AG09309 (cell line): ENCODE measurements at regions not wholly inside any gene's neighbourhood (a gene's known extent, or its start where the extent isn't known, plus 50 kb on each side); places are given as distances from the start of the nearest gene placed in this dataset.

Experiments
- DNase-seq: peaks from one replicate; pipeline ENCODE4 v3.0.0-alpha.2; 2010; ENCODE audit warnings: low read depth
- H3K4me3 ChIP-seq: 2 replicates; pipeline ENCODE4 v1.5.1; 2011; ENCODE audit warnings: mild to moderate bottlenecking, low read depth, low read length, moderate library complexity; ENCODE audit not compliant: control insufficient read depth
- TF ChIP-seq, protein P1 (sequence below): IDR thresholded peaks from 2 replicates; pipeline ENCODE4 v1.5.1; 2011; ENCODE audit warnings: mild to moderate bottlenecking, low read depth, low read length, inconsistent platforms; ENCODE audit not compliant: insufficient read depth, control insufficient read depth; ENCODE audit errors: missing control alignments

DNA sequence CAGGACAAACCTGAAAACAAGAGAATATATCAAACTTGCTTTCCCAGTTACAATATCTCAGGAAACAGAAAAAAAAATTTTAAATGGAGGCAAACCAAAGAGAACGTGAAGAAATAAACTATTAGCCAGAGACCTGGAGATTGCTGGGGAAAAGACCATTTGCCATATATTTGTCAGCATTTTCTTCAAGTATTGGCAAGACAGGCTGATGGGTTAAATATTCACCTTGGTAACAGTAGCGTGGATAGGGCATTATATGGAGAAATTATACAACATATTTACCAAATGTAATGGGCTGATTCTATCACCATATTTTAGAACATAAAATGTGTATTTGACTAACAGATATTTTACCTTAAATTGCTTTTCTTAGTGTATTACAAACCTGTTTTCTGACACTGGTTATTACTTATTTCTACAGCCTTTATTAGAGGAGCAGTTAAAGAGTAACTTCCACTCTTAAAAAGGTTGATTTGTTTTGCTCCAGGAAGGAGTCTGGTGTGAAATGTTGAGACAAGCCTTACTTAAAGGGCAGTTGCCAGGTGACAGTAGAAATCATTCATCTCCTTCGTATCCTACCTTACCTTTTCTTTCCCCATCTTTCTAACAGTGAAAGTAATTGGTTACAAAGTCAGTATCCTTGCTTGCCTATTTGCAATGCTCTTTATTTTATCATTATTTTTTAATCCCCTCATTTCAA is 575.5 kb downstream of the GBA3 start:
- no peak overlapping the region for H3K4me3 ChIP-seq
- no peak for DNase-seq
- TF ChIP-seq, protein P1, sequence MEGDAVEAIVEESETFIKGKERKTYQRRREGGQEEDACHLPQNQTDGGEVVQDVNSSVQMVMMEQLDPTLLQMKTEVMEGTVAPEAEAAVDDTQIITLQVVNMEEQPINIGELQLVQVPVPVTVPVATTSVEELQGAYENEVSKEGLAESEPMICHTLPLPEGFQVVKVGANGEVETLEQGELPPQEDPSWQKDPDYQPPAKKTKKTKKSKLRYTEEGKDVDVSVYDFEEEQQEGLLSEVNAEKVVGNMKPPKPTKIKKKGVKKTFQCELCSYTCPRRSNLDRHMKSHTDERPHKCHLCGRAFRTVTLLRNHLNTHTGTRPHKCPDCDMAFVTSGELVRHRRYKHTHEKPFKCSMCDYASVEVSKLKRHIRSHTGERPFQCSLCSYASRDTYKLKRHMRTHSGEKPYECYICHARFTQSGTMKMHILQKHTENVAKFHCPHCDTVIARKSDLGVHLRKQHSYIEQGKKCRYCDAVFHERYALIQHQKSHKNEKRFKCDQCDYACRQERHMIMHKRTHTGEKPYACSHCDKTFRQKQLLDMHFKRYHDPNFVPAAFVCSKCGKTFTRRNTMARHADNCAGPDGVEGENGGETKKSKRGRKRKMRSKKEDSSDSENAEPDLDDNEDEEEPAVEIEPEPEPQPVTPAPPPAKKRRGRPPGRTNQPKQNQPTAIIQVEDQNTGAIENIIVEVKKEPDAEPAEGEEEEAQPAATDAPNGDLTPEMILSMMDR: no peak

DNA sequence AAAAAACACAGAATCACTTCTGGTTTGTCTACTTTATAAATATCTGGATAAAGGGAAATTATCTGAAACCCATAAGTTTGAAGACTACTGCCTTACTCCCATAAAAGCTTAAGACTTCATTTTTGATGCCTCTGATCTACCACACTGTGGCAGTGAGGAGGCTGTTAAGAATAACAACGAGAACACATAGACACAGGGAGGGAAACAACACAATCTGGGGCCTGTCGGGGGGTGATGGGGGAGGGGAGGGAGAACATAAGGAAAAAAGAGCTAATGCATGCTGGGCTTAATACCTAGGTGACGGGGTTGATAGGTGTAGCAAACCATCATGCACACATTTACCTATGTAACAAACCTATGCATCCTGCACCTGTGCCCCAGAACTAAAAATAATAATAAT is 573.7 kb downstream of the GBA3 start:
- DNase-seq: no peak
- H3K4me3 ChIP-seq: no peak overlapping the region
- TF ChIP-seq, protein P1: no peak

DNA sequence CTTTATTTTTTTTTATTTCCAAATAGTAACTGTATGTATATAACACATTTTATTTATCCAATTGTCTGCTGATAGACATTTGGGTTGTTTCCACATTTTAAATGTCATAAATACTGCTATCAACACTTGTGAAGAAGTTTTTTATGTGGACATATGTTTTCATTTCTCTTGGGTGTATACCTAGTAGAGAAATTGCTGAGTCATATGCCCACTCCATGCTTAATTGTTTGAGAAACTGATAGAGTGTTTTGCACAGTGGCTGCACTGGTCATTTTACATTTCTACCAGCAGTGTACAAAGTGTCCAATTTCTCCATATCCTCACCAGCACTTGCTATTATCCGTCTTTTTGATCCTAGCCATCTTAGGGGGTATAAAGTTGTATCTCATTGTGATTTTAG is 567.8 kb downstream of the GBA3 start:
- no peak for DNase-seq
- TF ChIP-seq, protein P1: no peak
- H3K4me3 ChIP-seq: no peak overlapping the region

- DNase-seq: no peak
- H3K4me3 ChIP-seq: no peak overlapping the region
- TF ChIP-seq, protein P1: no peak
Measured at GRCh38 chr4:23245203-23245832, 552.6 kb downstream of the GBA3 start.

- TF ChIP-seq, protein P1: no peak
- no peak overlapping the region for H3K4me3 ChIP-seq
- DNase-seq: no peak
Measured at GRCh38 chr4:23242962-23243361, 550.2 kb downstream of the GBA3 start.

DNA sequence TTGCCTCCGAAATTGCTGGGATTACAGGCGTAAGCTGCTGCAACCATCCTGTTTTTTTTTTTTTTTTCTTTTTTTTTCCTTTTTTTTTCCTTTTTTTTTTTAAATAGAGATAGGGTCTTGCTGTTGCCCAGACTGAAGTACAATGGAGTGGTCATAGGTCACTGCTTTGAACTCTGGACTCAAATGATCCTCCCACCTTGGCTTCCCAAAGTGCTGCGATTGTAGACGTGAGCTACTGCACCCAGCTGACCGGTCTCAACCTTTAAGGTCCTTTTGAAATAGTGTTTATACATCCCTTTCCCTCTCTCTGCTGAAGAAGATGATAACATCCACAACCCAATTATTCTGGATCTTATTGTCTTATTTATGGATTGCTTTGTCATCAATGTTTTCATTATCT is 548.7 kb downstream of the GBA3 start:
- TF ChIP-seq, protein P1: no peak
- no peak for DNase-seq
- H3K4me3 ChIP-seq: no peak overlapping the region
